GM12872 (cell line): ENCODE measurements at regions not wholly inside any gene's neighbourhood (a gene's known extent, or its start where the extent isn't known, plus 50 kb on each side); places are given as distances from the start of the nearest gene placed in this dataset.

Experiments used
- TF ChIP-seq, protein P1 (sequence below): IDR thresholded peaks from 3 replicates; pipeline ENCODE4 v1.5.1; 2011; ENCODE audit warnings: low read depth, mild to moderate bottlenecking, low read length, moderate library complexity; ENCODE audit not compliant: insufficient read depth

DNA sequence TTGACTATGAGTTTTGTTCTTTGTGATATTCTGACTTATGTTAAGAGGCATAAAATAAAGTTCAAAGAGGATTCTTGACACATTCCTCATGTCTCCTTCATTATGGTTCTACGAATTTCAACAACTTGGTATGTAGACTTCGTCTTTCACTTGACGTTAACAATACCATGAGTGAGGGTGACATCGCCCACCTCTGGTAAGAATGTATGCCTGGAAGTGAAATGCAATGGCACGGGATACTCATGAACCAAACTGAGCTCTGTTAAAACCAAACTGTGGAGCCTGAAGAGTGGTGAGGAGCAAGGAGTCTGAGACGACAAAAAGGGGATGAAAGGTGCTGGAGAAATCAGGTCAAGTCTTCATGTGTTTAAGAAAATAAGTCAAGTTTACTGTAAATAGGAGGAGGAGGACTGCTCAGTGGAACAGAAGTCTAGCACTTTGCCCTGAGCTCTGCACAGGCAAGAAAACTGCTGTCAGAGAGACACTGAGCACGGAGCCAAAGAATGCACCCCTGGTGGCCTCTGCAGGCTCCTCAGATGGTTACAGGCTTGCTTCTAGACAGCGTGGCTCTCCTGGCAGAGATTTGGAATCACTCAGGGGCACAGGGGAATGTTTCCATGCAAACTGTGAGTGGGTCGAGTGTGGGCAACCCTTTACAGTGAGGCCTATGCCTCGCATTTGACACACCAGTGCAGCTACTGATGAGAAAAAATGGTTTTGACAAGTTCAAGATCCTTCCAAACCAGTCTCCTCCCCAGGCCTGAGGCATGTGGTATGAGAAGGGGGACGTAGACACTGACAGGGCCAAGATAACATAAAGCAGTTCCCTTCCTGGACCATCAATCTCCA lies 470.1 kb downstream of the IRX1 start:
- TF ChIP-seq, protein P1, sequence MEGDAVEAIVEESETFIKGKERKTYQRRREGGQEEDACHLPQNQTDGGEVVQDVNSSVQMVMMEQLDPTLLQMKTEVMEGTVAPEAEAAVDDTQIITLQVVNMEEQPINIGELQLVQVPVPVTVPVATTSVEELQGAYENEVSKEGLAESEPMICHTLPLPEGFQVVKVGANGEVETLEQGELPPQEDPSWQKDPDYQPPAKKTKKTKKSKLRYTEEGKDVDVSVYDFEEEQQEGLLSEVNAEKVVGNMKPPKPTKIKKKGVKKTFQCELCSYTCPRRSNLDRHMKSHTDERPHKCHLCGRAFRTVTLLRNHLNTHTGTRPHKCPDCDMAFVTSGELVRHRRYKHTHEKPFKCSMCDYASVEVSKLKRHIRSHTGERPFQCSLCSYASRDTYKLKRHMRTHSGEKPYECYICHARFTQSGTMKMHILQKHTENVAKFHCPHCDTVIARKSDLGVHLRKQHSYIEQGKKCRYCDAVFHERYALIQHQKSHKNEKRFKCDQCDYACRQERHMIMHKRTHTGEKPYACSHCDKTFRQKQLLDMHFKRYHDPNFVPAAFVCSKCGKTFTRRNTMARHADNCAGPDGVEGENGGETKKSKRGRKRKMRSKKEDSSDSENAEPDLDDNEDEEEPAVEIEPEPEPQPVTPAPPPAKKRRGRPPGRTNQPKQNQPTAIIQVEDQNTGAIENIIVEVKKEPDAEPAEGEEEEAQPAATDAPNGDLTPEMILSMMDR = no peak

DNA sequence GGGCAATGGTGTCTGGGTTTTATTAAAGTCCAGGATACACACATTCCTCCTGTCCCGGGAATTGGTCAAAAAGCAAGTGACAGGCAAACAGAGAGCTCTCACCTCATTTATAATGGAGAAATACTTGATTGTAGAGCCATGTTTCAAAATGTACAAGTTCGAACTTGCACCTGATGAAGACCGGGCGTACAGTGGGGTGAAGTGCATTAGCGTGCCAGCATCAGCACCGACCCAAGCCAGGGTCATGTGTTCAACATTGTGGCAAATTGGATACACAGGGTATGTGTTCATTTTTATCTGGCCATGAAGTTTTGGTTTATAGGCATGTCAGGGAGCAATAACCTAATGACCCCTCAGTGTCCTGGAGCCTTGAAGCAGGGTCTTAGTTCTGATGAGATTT lies 472.5 kb downstream of the IRX1 start:
- TF ChIP-seq, protein P1 = no peak

DNA sequence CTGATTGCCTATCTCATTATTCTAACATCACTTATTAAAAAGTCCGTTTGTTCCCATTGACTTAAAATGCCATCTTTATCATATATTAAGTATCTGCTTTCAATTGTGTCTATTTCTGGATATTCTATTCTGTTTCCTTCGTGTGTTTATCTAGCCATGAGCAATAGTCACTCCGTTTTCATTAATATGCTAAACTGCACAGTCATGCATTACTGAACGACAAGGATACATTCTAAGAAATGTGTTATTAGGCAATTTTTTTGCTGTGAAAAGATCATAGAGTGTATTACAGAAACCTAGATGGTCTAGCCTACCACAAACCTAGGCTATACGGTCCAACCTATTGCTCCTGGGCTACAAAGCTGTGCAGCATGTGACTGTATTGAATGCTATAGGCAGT lies 482.9 kb downstream of the IRX1 start:
- TF ChIP-seq, protein P1 = no peak

DNA sequence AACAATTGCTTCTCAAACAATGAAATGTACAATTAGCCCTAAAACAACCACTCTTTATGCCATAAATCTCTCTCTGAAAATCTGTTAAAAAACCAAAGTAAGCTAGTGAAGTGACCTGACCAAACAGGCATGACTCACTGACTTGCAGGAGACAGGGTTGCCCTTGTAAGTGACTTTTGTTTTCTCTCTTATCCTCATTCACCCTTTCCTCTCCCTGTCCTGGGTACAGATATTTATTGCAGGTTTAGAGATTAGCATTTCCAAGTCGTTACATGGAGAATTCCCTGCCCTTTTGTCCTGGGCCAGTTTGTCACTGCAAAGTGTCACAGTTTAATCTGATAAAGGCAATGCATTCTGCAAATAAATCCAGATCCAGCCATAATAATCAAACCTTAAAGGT lies 484.2 kb downstream of the IRX1 start:
- TF ChIP-seq, protein P1 = no peak

DNA sequence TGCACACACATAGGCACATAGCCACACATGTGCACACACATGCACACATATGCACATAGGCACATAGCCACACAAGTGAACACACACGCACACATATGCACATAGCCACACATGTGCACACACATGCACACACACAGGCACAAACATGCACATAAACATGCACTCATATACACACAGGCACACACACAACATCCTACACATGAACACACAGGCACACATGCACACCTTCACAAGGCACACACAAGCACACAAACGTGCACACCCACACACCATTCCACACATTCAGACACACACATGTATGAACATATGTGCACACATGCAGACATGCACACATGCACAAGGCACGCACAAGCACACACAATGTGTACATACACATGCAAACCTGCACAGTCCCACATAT lies 484.7 kb downstream of the IRX1 start:
- TF ChIP-seq, protein P1 = no peak

DNA sequence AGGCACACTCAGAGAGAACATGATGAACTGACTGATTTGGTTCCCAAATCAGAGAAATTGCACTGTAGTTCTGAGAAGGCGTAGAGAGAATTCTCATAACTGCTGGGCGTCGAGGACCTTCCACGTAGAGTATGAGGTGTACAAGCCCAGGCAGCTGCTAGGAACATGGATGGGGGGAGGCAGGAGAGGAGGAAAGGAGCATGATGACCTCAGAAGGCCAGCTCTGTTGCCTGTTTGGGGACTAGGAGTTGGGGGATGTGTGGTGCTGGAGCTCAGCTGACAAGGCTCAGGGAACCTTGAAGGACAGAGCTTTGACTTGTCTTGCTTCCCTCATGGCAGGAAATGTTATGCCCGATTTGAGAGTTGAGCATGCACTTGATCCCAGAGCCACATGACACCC lies 485.4 kb downstream of the IRX1 start:
- TF ChIP-seq, protein P1 = no peak

DNA sequence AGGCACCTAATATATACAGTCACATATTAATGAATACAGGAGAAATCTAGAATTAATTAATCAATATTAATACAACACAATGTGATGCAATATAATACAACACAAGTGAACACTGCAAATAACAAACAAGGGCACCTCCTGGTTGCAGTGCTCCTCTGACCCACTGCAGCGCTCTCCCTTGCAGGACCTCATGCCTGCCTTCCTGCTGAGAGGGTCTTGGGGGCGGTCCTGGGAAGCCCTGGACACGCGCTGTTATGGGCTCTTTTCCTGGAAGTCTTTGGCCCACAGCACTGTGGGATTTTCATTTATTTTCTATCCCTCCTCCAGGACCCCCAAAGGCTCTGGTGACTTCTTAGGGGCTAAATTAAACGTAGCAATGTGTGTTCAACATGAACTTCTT lies 485.8 kb downstream of the IRX1 start:
- TF ChIP-seq, protein P1 = no peak
